Mucosa of descending colon (tissue), 3 donors: ENCODE measurements at regions not wholly inside any gene's neighbourhood (a gene's known extent, or its start where the extent isn't known, plus 50 kb on each side); places are given as distances from the start of the nearest gene placed in this dataset.
A peak's percentile ranks its signal among the peaks of the same experiment; 100 is the strongest.

ENCODE experiments used
- ATAC-seq: fragments of 200-7000 bp; cut with Tn5 transposase; one replicate; pipeline ENCODE4 v1.9.1; 2020; ENCODE audit warnings: mild to moderate bottlenecking, moderate library complexity
- DNase-seq, 3 donors: peaks; one replicate each; pipeline ENCODE4 v3.0.0-alpha.2; 2020
- H3K36me3 ChIP-seq: fragments of 200-600 bp; one replicate; pipeline ENCODE4 v1.8.0; 2021; ENCODE audit warnings: low read depth, mild to moderate bottlenecking
- H3K4me1 ChIP-seq: fragments of 200-600 bp; one replicate; pipeline ENCODE4 v1.8.0; 2021; ENCODE audit warnings: low read depth, mild to moderate bottlenecking
- H3K4me3 ChIP-seq: fragments of 200-600 bp; one replicate; pipeline ENCODE4 v1.8.0; 2021; ENCODE audit warnings: mild to moderate bottlenecking
- H3K9me3 ChIP-seq: fragments of 200-600 bp; one replicate; pipeline ENCODE4 v1.8.0; 2021; ENCODE audit warnings: mild to moderate bottlenecking
- intact Hi-C, 2 donors: fragments of 100-400 bp; cut with DNase I in 1 of 2; cut with micrococcal nuclease in 1 of 2; formaldehyde crosslinking; loops; one replicate each; pipeline versions ENCODE4 v1.11.0 to v1.11.1; 2022; cut with DNase I, micrococcal nuclease
- TF ChIP-seq, protein P1 (sequence below): fragments of 200-600 bp; IDR thresholded peaks from one replicate; pipeline ENCODE4 v1.8.0; 2022; ENCODE audit warnings: antibody characterized with exemption, mild to moderate bottlenecking
- donor health status: DM: no; HTN: no; CAD: no; lungs with moderate emphysema.
- donor health status: DM: no; HTN: no; CAD: no.
- donor health status: DM: no; HTN: yes; CAD: no.

DNA sequence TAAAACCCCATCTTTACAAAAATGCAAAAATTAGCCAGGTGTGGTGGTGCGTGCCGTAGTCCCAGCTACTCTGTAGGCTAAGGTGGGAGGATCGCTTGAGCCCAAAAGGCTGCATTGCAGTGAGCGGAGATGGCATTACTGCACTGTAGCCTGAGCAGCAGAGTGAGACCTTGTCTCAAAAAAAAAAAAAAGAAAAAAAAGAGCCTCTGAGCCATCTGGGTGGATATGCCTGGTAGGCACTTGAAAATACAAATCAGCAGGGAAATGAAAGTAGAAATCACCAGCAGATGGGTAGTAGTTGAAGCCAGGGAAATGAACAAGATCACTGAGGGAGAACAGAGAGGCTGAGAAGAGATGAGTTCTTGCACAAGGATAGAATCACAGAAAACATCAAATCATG lies 131.0 kb upstream of the HMCN1 start:
- DNase-seq, result no peak
- TF ChIP-seq, protein P1, sequence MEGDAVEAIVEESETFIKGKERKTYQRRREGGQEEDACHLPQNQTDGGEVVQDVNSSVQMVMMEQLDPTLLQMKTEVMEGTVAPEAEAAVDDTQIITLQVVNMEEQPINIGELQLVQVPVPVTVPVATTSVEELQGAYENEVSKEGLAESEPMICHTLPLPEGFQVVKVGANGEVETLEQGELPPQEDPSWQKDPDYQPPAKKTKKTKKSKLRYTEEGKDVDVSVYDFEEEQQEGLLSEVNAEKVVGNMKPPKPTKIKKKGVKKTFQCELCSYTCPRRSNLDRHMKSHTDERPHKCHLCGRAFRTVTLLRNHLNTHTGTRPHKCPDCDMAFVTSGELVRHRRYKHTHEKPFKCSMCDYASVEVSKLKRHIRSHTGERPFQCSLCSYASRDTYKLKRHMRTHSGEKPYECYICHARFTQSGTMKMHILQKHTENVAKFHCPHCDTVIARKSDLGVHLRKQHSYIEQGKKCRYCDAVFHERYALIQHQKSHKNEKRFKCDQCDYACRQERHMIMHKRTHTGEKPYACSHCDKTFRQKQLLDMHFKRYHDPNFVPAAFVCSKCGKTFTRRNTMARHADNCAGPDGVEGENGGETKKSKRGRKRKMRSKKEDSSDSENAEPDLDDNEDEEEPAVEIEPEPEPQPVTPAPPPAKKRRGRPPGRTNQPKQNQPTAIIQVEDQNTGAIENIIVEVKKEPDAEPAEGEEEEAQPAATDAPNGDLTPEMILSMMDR, result no peak
- Histone ChIP-seq H3K36me3 (no peaks in the 10 kb centered on the region), H3K4me3 (no peak overlapping the region), H3K9me3 (no peaks in the 10 kb centered on the region), H3K4me1 (no peaks in the 10 kb centered on the region)
- intact Hi-C loops, result no loop called here
- ATAC-seq, result peak; percentile 50

DNA sequence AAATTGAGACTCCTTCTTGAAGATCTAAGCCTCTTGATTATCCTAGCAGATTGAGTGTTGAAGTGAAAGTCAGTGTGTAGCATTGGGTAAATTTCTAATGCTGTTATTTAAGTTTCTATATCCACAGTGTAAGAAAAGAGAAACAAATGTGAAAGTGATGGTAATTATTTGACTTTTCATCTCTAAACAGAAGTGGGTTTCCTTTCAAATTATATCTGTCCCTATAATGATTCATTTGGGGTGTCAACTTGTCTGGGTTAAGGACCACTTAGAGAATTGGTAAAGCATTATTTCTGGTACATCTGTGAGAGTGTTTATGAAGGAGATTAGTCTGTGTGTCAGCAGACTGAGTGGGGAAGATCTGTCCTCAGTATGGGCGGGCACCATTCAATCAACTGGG lies 133.0 kb upstream of the HMCN1 start:
- TF ChIP-seq, protein P1, result no peak
- DNase-seq (no peak), ATAC-seq (no peak)
- Histone ChIP-seq H3K4me3 (no peak overlapping the region), H3K36me3 (no peaks in the 10 kb centered on the region), H3K4me1 (no peaks in the 10 kb centered on the region), H3K9me3 (no peaks in the 10 kb centered on the region)
- intact Hi-C loops, result no loop called here

DNA sequence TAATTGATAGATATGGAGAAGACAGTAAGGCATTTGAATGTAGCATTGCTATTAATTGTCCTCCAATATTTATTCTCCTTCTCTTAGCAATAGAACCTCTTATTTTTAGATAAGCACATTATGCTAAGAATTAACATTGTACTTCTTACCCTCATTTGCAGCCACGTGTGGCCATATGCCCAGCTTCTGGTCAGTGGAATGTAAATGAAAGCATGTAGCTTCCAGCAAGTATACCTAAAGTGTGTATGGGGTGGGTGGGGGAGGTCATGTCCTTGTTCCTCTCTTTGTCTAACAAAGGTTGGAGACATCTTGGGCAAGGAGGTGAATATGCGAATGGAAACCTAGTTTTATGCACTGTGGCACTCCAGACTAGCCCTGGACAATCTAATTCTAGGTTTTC lies 133.6 kb upstream of the HMCN1 start:
- no peaks in the 10 kb centered on the region for H3K4me1 ChIP-seq
- ATAC-seq (no peak), DNase-seq (no peak)
- no peaks in the 10 kb centered on the region for H3K9me3 ChIP-seq
- H3K36me3 ChIP-seq, result no peaks in the 10 kb centered on the region
- TF ChIP-seq, protein P1, result no peak
- H3K4me3 ChIP-seq, result no peak overlapping the region
- intact Hi-C loops, result no loop called here

DNA sequence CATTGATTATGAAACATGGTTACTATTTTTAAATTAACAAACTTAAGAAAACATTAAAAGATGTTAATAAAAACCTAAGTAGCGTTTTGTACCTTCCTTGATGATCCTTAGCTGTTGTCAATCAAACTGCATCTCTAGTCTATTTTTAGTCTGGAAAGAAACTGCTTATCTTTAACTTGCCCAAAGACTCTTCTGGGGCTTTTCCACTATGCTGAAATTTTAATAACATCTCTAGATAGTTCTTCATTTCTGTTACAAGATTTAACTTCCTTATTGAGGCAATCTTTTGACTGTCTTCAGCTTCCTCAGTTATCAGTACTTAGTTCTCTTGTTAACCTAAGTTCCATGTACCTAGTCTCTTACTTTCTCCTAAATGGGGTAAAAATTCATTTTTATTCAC lies 135.9 kb upstream of the HMCN1 start:
- Histone ChIP-seq H3K9me3 (no peaks in the 10 kb centered on the region), H3K4me3 (no peak overlapping the region), H3K4me1 (no peaks in the 10 kb centered on the region), H3K36me3 (no peaks in the 10 kb centered on the region)
- DNase-seq, result no peak
- intact Hi-C loops, result no loop called here
- ATAC-seq, result no peak
- TF ChIP-seq, protein P1, result no peak

DNA sequence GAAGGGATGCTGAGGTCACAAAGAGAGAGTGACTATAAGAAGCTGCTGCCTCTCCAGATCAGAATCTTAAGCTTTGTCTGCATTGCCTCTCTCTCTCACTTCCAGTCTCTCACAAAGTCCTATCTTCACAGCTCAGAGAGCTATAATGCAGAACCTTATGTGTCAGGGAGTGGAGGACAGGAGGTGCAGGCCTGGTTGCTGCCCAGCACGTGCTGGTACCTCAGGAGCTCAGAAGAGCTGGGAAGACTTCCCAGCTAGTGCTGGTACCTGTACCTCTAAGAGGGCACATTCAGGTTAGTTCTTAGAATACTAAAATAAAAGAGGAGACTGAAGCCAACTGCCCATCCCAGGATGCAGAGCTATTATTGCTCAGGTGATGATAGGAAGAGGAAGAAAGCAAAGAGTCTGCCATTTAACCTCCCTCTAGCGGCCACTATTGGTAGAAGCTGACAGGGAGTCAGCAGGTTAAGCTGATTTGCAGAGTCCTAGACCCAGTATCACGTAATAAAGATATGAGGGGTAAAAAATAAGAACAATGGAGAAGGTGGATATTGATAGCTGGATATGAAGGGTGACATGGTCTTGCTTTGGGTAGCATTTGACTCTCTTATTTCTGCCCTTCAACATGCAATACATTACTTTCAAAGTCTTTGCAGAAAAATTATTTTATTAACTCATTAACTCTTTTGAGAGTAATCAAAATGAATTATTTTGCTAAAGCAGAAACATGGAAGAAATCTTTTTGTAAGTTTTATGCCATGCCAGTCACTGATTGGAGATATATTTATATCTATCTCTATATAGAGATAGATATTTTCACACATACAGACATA lies 138.1 kb upstream of the HMCN1 start:
- Histone ChIP-seq H3K36me3 (no peaks in the 10 kb centered on the region), H3K4me1 (no peaks in the 10 kb centered on the region), H3K4me3 (no peak overlapping the region), H3K9me3 (no peaks in the 10 kb centered on the region)
- peak in 2 of 3 donors; percentile 24 to 88 for DNase-seq
- TF ChIP-seq, protein P1, result peak; percentile 31
- ATAC-seq, result peak; percentile 90
- intact Hi-C loops, result no loop called here
